ENCODE measurements at regions not wholly inside any gene's neighbourhood (a gene's known extent, or its start where the extent isn't known, plus 50 kb on each side); places are given as distances from the start of the nearest gene placed in this dataset.

GRCh38 chr15:94924971-94925598 is 693.7 kb downstream of the MCTP2 start:
- DNase-seq = no peak

DNA sequence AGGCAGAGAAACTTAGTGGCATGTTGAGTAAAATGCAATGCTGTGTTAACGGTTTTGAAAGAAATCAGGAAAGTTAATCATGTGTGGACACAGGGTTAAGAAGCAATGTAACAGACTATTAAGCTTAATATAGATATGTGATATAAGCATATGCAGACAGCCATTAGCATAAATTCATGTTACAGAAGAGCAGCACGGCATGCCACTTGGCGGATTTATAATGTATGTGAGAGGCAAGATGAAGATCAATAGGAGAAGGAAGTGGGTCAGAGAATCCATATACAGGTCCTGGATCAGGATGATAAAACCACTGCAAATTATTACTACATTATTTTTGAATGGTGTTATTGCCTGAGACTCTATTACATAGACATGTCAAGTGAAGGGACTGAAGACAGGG is 694.3 kb downstream of the MCTP2 start:
- no peak for DNase-seq

- no peak for DNase-seq
Observed at GRCh38 chr15:94927003-94927402, 695.6 kb downstream of the MCTP2 start.

DNA sequence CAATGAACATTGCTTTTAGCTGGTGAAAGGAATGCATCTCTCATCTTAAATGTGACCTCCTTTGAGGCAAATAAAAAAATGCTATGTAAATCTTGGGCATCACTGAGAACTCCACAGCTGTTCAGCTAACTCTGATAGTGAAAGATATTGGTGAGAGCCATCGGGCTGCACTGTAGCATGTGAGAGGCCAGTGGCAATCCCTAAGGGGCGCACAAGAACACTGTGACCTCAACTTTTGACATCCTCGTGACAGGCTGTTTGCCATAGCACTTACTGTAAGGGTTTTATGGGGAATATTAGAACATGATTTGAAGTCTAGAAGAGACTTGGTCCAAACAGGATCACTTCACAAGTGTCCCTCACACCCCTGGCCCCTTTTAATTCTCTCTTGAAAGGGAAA is 697.9 kb downstream of the MCTP2 start:
- DNase-seq = no peak

- no peak for DNase-seq
Observed at GRCh38 chr15:94930441-94930840, 699.1 kb downstream of the MCTP2 start.

DNA sequence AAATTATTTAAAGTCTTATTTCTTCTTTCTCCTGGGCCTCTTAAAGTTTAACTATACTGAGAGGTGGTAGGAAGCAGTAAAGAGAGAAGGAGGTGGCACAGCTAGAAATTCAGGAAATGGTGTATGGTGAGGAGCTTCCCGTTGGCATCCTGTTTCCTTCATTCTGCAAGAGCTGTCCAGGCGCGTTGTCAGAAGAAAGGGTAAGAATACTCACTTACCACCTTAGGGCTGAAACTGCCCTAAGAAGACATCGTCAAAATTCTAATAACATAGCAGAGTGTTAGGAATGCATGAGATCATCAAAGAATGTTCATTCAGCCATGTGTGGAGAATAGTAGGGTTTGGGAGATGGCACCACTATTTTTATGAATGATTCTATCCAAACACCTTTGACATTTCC is 699.6 kb downstream of the MCTP2 start:
- DNase-seq = no peak

- DNase-seq = no peak
Observed at GRCh38 chr15:94934440-94934839, 703.1 kb downstream of the MCTP2 start.

DNA sequence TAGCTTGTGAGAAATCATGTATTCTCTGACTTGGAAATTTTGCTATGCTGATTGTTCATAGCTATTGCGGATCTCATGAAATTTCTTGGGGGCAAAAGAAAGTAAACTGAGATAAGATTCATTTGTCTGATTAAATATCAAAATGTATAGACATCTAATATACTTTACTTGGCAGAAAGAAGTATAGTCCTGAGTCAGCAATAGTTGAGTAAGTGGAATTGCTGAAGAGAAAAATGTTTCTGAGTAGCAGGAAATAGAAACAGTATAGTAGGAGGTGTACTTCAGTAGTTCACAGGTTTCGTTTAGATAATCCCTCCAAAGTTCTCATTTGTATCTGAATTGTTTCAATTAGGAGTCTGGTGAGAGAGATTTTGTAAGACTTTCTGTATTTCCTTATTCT is 705.9 kb downstream of the MCTP2 start:
- no peak for DNase-seq

GRCh38 chr15:94943888-94944287 is 712.5 kb downstream of the MCTP2 start:
- no peak for DNase-seq

GRCh38 chr15:94951538-94951937 is 720.2 kb downstream of the MCTP2 start:
- no peak for DNase-seq

DNA sequence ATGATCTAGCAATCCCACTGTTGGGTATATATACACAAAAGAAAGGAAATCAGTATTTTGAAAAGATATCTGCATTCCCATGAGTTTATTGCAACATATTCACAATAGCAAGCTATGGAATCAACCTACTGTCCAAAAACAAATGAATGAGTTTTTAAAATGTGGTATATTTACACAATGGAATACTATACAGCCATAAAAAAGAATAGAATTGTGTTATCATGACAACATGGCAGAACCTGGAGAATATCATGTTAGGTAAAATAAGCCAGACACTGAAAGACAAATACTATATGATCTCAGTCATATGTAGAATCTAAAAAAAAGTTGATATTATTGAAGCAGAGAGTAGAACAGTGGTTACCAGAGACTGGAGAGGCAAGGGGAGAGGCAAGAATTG is 732.6 kb downstream of the MCTP2 start:
- no peak for DNase-seq

- no peak for DNase-seq
Observed at GRCh38 chr15:94965593-94965992, 734.2 kb downstream of the MCTP2 start.

DNA sequence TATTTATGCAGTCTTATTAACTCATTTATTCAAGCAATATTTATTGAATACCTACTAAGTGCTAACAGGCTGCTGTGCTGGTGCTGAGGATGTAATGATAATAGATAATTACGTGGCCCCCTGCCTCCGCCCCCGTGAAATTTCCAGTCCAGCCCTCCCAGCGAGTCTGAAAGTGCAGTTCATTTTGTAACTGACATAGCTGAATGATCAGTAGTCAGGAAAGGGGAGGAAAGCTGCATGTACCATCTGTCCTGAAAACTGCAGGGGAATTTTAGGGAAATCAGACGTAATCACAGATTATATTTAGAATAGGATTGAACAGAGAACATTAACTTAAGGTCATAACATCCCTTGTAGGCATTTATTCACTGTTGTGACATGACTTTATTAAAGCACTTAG is 736.8 kb downstream of the MCTP2 start:
- no peak for DNase-seq

DNA sequence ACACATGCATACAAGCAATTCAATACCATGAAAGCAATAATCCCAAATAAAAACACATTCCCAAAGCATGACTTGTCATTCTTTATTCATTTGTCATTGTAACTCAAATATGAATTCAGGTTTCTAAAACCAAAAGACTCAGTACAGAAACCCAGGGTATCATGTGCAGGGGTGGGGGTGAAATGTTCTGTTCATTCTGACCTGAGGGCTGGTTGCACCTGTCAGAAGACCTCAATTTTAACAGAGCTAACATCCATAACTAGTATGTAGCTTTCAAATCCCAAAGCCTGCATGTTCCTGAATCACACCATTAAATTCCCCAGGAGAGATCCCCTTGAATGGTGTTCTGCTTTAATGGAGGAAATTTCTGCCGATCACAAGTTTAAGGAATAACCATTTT is 738.7 kb downstream of the MCTP2 start:
- no peak for DNase-seq

DNA sequence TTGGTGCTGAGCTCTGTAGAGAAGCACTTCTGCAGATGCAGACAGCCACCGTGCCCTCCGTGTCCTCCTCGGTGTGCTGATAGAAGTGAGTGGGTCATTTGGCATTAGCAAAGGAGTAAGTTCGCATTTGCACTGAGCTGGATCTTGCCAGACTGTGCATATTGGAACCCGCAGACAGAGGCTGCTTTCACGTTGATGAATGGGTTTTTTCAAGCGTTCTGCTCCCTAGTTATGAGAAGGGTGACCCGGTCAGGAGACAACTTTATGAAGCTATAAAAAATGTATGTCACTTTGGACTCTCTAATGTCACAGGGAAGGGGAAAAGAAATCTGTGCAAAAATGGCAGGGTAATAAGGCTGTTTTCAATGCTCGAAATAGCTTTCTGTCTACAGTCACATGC is 739.4 kb downstream of the MCTP2 start:
- DNase-seq = no peak

GRCh38 chr15:94972314-94972713 is 741.0 kb downstream of the MCTP2 start:
- DNase-seq = no peak

DNA sequence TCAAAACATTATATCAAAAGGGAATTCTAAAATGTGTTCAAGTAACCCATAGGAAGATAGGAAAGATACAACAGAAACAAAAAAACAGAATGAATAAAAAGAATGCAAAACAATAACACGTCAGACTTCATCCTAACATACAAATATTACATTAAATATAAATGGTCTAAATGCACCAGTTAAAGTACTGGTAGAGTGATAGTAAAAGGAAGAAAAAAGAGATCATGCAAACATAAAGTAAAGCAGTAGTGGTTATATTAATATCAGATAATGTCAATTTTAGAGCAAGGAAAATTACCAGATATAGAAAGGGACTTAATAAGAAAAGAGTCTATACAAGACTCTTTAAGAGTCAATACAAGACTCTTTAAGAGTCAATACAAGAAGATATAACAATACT is 755.7 kb downstream of the MCTP2 start:
- DNase-seq = no peak

DNA sequence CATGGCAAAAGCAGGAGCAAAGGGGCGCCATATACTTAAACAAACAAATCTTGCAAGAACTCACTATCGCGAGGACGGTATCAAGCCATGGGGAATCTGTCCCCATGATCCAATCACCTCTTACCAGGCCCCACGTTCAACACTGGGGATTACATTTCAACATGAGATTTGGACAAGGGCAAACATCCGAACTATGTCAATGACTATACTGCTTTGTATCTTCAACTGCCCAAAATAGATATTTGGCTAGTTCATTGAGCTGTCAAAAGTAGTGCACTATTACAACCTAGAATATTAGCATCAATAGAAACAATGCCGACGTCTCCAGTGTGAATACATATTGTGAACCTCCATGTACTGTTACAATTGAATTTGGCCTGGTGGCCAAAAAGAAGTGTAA is 760.4 kb downstream of the MCTP2 start:
- no peak for DNase-seq

- no peak for DNase-seq
Observed at GRCh38 chr15:95009635-95010034, 778.3 kb downstream of the MCTP2 start.

- no peak for DNase-seq
Observed at GRCh38 chr15:95013381-95013780, 782.0 kb downstream of the MCTP2 start.

- DNase-seq = no peak
Observed at GRCh38 chr15:95016511-95017229, 785.3 kb downstream of the MCTP2 start.

DNA sequence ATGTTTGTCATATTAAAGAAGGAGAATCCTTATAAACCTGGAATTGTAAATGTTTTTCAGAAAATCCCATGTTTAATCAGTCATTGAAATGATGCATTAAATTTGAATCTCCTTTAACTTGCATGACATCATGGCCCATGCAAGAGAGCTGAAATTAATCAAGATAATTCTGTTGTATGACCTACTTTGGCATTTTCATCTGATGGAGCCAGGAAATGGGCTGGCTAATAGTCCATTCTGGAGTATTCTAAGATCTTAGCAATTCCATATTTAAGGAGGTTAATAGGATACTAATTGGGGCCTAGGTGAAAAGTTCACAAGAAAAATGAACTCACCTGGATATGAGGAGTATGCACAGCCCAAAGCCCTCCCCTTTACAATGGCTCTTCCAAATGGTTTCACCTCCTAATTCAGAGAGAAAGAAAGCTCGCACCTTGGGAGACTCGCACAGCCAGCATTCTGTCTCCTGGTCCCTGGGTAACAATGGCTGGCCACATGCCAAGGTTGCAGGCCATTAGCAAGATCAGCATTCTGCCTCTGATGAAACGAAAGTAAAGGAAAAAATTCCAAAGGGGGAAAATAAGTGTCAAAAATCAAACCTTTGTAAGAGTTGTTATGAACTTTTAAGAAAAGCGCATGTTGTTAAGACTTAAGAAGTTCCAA is 786.4 kb downstream of the MCTP2 start:
- DNase-seq = no peak

- no peak for DNase-seq
Observed at GRCh38 chr15:95018888-95019545, 787.7 kb downstream of the MCTP2 start.

DNA sequence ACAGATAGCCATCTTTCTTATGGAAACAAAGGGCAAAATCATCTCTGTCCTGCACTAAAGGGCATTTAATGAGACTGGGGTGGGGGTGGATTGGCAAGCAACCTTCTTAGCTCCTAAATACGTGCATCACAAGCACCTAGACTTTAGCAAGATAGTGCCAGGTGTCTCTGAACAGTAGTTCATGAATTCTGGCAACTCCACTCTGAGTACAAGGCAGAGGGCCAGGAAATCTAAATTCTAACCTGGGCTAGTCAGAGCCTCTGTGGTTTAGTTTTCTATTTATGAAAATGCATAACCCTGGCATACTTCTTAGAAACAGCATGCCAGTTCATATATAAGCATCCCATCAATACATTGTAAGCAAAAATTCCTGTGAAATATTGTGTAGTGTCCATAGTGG is 788.5 kb downstream of the MCTP2 start:
- no peak for DNase-seq

All from activated effector memory CD4-positive, alpha-beta T cell treated with anti-CD3 and anti-CD28 coated beads, Interleukin-2, amount 50 U/mL, for 16 hours (primary cell).